ENCODE measurements at regions not wholly inside any gene's neighbourhood (a gene's known extent, or its start where the extent isn't known, plus 50 kb on each side); places are given as distances from the start of the nearest gene placed in this dataset.

GRCh38 chrX:38871129-38872029 is 70.1 kb downstream of the MID1IP1 start:
- no peak overlapping the region for H3K27ac ChIP-seq
- H3K36me3 ChIP-seq: no peaks in the 10 kb centered on the region
- no peak for DNase-seq (ENCODE audit: low spot score in 2 of 2)
- no peak overlapping the region for H3K4me3 ChIP-seq
- H3K9me3 ChIP-seq: no peaks in the 10 kb centered on the region
- H3K4me1 ChIP-seq: no peaks in the 10 kb centered on the region
- WGBS, 2 donors: 69 to 76% methylated on average over 3 to 5 of the region's 5 CpGs
- TF ChIP-seq CTCF (IDR thresholded peaks at IDR 0.05) (no peak), EP300 (IDR thresholded peaks at IDR 0.05) (no peak), POLR2A (IDR thresholded peaks at IDR 0.05) (no peak)
- peaks cover 0 to 2% of the 10 kb centered on the region in 2 donors for H3K27me3 ChIP-seq

GRCh38 chrX:38877366-38877765 is 76.1 kb downstream of the MID1IP1 start:
- WGBS, 2 donors: 77 to 86% methylated on average over 2 of the region's 2 CpGs

GRCh38 chrX:38878641-38879340 is 77.5 kb downstream of the MID1IP1 start:
- Histone ChIP-seq H3K9me3 (no peaks in the 10 kb centered on the region), H3K4me1 (no peaks in the 10 kb centered on the region), H3K4me3 (no peak overlapping the region), H3K27ac (no peak overlapping the region), H3K36me3 (no peaks in the 10 kb centered on the region), H3K27me3 (no peaks in the 10 kb centered on the region)
- TF ChIP-seq CTCF (IDR thresholded peaks at IDR 0.05) (no peak), POLR2A (IDR thresholded peaks at IDR 0.05) (no peak), EP300 (IDR thresholded peaks at IDR 0.05) (no peak)
- 67 to 84% methylated on average over 4 of the region's 4 CpGs for WGBS, 2 donors
- DNase-seq (ENCODE audit: low spot score in 2 of 2): no peak

More at GRCh38 chrX:38877366-38877765, 76.1 kb downstream of the MID1IP1 start:
- H3K9me3 ChIP-seq: no peaks in the 10 kb centered on the region
- TF ChIP-seq CTCF (IDR thresholded peaks at IDR 0.05) (no peak), POLR2A (IDR thresholded peaks at IDR 0.05) (no peak), EP300 (IDR thresholded peaks at IDR 0.05) (no peak)
- no peaks in the 10 kb centered on the region for H3K27me3 ChIP-seq
- no peaks in the 10 kb centered on the region for H3K36me3 ChIP-seq
- no peak for DNase-seq (ENCODE audit: low spot score in 2 of 2)
- no peak overlapping the region for H3K4me3 ChIP-seq
- no peak overlapping the region for H3K27ac ChIP-seq
- no peaks in the 10 kb centered on the region for H3K4me1 ChIP-seq

GRCh38 chrX:38879631-38880220 is 78.5 kb downstream of the MID1IP1 start:
- Histone ChIP-seq H3K4me3 (no peak overlapping the region), H3K27me3 (no peaks in the 10 kb centered on the region), H3K27ac (no peak overlapping the region), H3K9me3 (no peaks in the 10 kb centered on the region), H3K4me1 (no peaks in the 10 kb centered on the region), H3K36me3 (no peaks in the 10 kb centered on the region)
- no peak for TF ChIP-seq POLR2A (IDR thresholded peaks at IDR 0.05)
- no peak for TF ChIP-seq CTCF (IDR thresholded peaks at IDR 0.05)
- no peak for TF ChIP-seq EP300 (IDR thresholded peaks at IDR 0.05)
- DNase-seq (ENCODE audit: low spot score in 2 of 2): no peak
- 40 to 74% methylated on average over 1 to 4 of the region's 4 CpGs for WGBS, 2 donors
